SH-SY5Y (cell line): ENCODE measurements at regions not wholly inside any gene's neighbourhood (a gene's known extent, or its start where the extent isn't known, plus 50 kb on each side); places are given as distances from the start of the nearest gene placed in this dataset.

ENCODE experiments used
- GATA2 ChIP-seq: IDR thresholded peaks from 2 replicates; pipeline ENCODE4 v1.6.1; 2011; ENCODE audit warnings: mild to moderate bottlenecking, low read depth, low read length
- GATA3 ChIP-seq: IDR thresholded peaks from 2 replicates; pipeline ENCODE4 v1.6.1; 2011; ENCODE audit warnings: low read depth, mild to moderate bottlenecking, low read length, moderate library complexity

GRCh38 chr7:18287482-18287881 is 208.1 kb upstream of the HDAC9 start:
- TF ChIP-seq GATA3 (no peak), GATA2 (no peak)

- no peak for TF ChIP-seq GATA3
- no peak for TF ChIP-seq GATA2
Observed at GRCh38 chr7:18288322-18289037, 207.1 kb upstream of the HDAC9 start.

- TF ChIP-seq GATA3 (no peak), GATA2 (no peak)
Observed at GRCh38 chr7:18289788-18290187, 205.8 kb upstream of the HDAC9 start.

GRCh38 chr7:18290223-18290622 is 205.3 kb upstream of the HDAC9 start:
- no peak for TF ChIP-seq GATA3
- no peak for TF ChIP-seq GATA2

GRCh38 chr7:18290865-18291264 is 204.7 kb upstream of the HDAC9 start:
- no peak for TF ChIP-seq GATA2
- TF ChIP-seq GATA3, result no peak

GRCh38 chr7:18292584-18292983 is 203.0 kb upstream of the HDAC9 start:
- TF ChIP-seq GATA2 (no peak), GATA3 (no peak)

GRCh38 chr7:18293759-18294158 is 201.8 kb upstream of the HDAC9 start:
- TF ChIP-seq GATA2 (no peak), GATA3 (no peak)

GRCh38 chr7:18294411-18294810 is 201.1 kb upstream of the HDAC9 start:
- TF ChIP-seq GATA2, result no peak
- TF ChIP-seq GATA3, result no peak

GRCh38 chr7:18295781-18296423 is 199.6 kb upstream of the HDAC9 start:
- TF ChIP-seq GATA2 (no peak), GATA3 (no peak)

GRCh38 chr7:18302097-18302496 is 193.5 kb upstream of the HDAC9 start:
- TF ChIP-seq GATA3 (no peak), GATA2 (no peak)

- no peak for TF ChIP-seq GATA3
- no peak for TF ChIP-seq GATA2
Observed at GRCh38 chr7:18305866-18306265, 189.7 kb upstream of the HDAC9 start.

- TF ChIP-seq GATA3 (no peak), GATA2 (no peak)
Observed at GRCh38 chr7:18306696-18307095, 188.9 kb upstream of the HDAC9 start.

GRCh38 chr7:18308938-18309337 is 186.6 kb upstream of the HDAC9 start:
- TF ChIP-seq GATA3 (no peak), GATA2 (no peak)

GRCh38 chr7:18312482-18312881 is 183.1 kb upstream of the HDAC9 start:
- TF ChIP-seq GATA2 (no peak), GATA3 (no peak)

- peak; percentile 54; the same call in 1 of the 2 replicates for TF ChIP-seq GATA2
- TF ChIP-seq GATA3, result peak; percentile 47; the same call in 1 of the 2 replicates
Observed at GRCh38 chr7:18313965-18314364, 181.6 kb upstream of the HDAC9 start.
